ENCODE measurements at regions not wholly inside any gene's neighbourhood (a gene's known extent, or its start where the extent isn't known, plus 50 kb on each side); places are given as distances from the start of the nearest gene placed in this dataset.

GRCh38 chr16:85188822-85189672, 76.8 kb upstream of the CIBAR2 start:
- no peak for DNase-seq (ENCODE audit: low read depth)

DNA sequence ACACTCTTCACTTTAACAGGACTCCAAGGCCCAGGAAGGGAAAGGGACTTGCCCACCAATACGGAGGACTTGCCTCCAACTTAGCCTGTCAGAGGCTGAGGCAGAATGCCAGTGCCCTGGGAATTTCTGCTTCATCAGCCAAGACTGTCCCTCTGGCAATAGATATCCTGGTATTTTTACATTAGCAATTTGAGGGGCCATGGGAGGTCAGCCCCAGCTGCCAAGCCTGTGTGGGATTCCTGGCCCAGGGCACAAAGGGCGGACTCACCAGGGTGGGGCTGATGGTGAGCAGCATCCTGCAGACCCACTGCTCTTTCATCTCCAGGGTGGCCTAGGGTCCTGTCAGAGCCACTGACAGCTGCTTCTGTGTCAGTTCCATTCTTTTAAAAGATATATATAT, 78.3 kb upstream of the CIBAR2 start:
- no peak for DNase-seq (ENCODE audit: low read depth)

- DNase-seq (ENCODE audit: low read depth): no peak
Observed at GRCh38 chr16:85191341-85191965, 79.2 kb upstream of the CIBAR2 start.

DNA sequence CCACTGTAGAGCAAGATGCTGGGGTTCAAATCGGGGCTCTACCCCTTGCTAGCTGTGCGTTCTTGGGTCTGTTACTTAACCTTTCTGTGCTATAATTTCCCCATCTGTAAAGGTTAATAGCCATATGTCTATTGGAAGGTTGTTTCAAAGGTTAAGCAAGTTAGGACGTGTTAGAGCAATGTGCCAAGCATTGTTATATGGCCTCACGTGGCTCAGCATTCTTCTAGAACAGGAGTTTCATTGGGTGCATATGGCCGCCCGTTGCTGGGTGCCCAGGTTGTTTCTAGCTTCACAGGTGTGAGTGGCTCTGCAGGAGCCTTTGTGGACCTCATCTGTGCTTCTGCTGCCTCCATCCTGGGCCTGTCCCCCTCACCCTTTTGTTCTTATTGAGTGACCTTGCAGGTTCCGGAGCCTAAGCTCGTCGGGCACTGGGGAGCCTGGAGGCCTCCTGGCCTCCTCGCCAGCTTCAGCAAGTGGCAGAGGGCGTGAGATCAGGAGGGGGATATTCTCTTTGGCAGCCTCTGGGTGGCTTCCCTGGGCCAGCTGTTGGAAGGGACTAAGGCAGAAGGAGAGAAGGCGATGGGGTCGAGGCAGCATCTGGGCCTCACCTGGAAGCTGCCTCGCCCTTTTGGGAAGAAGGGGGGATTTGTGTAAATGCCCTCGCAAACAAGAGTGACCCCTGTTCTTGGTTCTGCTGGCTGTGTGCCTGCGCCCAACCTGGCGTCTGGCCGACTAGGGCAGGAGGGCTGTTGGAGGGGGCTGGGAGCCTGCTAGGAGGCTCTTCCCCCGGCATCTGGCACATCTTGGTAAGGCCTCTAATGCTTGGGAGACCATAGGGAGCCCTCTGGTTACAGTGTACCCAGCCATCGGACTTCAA, 80.2 kb upstream of the CIBAR2 start:
- no peak for DNase-seq (ENCODE audit: low read depth)

GRCh38 chr16:85193115-85193493, 80.8 kb upstream of the CIBAR2 start:
- DNase-seq (ENCODE audit: low read depth): no peak

GRCh38 chr16:85193876-85194275, 81.6 kb upstream of the CIBAR2 start:
- DNase-seq (ENCODE audit: low read depth): no peak

DNA sequence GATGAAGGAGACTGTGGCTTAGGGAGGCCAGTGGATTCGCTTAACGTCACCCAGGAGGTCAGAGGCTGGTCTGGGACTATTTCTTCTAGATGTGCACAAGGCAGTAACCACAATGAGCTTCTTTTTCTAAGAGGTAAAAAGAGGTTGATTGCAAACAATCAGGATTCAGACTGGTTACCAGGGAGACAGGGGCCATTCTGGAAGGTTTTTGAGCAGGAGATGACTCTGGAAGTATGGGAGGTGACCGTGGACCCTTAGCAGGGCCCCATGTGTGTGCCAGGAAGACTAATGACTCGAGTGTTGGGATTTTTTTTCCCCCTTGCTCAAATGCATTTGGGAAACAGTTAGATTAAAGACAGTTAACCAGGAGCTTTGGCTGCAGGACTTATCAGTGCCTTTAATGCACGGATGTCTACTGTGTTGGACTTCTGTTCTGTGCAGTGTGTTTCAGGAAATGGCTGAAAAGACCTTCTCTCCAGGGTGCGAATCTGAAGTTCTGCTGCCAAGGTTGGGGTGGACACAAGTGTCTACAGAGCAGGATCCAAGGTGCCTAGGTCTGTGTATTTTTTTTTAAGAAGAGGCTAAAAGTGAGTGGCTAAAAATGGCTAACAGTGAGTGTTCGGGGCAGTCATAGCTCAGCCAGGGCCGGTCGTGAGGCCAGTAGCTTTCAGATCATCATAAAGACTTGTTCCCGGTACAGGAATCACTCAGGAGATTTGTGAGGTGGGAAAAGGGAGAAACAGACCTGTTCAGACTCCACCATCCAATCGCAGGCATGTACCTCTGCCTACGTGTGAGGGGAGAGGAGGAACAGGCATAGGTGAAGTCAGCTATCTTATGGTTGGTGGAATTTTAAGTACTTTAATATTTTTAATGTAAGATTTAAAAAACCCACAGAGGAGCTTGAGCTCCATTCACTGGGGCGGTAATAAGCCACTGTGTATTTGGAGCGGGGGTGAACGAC, 82.3 kb upstream of the CIBAR2 start:
- DNase-seq (ENCODE audit: low read depth): no peak

GRCh38 chr16:85195271-85195647, 83.0 kb upstream of the CIBAR2 start:
- DNase-seq (ENCODE audit: low read depth): no peak

DNA sequence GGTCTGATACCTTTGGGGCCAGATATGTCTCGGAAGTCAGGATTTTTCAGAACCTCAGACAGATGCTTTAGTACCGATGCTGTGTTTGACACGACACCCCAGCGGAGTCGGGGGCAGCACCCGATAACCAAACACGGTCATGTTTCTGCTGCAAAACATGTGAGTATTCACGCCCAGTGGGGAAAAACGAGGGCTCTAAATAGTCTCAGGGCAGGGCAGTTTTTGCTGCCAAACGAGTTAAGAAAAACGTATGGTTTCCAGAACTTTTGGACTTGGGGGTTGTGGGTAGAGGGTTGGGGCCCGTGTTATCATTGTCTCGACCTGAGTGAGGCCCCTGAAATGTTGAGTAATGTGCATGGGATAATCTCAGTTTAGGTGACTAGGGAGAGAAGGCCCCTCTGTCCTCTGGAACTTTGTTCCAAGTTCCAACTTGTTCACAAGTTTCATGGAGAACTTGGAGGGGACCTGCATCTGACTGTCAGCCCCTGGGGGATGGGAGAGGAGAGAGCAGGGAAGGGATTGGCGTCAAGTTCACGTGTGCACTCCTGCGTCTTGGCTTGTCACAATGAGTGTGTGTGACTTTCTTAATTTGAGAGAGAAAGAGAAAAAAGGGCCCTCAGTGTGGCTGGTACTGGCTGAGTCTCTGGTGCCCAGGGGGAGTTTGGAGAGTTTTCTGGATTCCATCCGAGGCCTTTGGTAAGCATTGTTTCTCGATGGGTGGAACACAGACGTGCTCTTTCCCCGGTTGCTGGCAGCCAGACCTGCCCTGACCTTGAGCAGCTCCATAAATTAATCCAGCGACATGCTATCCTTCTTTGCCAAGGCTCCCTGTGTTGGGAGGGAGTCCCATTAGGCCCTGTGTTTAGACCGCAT, 83.9 kb upstream of the CIBAR2 start:
- DNase-seq (ENCODE audit: low read depth): no peak

DNA sequence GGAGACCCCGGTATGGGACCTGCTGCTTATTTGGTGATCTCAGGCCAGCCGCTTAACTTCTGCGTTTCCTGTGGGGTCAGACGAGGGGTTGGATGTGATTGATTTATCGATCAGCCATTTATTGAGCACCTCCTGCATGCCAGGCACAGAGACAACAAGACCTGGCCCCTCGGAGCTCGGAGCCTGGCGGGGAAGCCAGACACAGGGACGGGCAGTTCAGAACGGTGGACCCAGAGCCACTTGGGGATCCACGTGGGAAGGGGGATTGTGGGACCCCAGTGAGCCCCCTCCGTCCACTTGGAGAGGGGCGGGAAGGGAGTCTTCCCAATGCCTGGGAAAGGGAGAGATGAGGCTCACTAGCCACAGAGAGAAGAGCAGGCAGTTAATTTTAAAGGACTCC, 84.7 kb upstream of the CIBAR2 start:
- DNase-seq (ENCODE audit: low read depth): no peak

DNA sequence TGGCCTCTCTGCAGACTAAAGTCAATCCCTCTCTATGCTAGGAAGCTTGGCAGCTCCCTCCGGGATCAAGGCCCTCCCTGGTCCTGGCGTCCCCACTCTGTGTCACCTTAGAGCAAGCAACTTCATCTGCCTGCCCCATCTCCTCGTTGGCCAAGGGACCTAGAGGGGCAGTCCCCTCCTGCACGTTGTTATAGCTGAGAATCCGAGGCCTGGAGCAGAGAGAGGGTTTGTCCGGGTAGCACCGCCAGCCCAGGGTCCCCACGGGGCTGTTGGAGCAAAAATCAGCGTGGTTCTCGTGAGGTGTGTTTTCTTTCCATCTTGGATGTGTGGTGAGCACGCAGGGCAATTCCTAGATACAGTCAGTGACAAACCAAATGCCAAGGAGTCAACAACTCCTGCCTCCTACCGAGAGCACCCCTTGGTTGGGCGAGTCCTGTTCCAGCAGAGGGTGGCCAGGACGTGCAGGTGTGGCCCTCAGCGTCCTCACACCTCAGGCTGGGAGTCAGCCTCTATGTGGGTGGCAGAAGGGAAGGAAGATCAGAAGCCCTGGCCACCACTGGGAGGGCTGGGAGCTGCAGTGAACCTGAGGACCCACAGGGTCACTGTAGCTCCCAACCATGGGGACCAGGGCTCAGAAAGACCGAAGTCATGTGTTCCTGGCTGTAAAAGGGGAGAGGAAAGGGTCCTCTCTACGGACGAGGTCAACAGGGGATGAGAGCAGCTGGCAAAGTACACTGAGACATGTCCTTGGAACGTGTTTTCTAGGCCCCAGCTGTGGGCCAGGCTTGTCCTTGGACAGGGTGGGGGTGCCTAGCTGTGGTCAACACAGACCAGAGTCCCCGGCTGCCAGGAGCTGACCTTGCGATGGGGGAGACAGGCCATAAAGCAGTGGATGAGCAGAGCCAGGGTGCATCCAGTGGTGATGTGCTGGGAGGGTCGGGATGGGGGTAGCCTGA, 85.6 kb upstream of the CIBAR2 start:
- DNase-seq (ENCODE audit: low read depth): no peak

- no peak for DNase-seq (ENCODE audit: low read depth)
Observed at GRCh38 chr16:85199069-85199725, 86.9 kb upstream of the CIBAR2 start.

- no peak for DNase-seq (ENCODE audit: low read depth)
Observed at GRCh38 chr16:85199880-85200279, 87.6 kb upstream of the CIBAR2 start.

DNA sequence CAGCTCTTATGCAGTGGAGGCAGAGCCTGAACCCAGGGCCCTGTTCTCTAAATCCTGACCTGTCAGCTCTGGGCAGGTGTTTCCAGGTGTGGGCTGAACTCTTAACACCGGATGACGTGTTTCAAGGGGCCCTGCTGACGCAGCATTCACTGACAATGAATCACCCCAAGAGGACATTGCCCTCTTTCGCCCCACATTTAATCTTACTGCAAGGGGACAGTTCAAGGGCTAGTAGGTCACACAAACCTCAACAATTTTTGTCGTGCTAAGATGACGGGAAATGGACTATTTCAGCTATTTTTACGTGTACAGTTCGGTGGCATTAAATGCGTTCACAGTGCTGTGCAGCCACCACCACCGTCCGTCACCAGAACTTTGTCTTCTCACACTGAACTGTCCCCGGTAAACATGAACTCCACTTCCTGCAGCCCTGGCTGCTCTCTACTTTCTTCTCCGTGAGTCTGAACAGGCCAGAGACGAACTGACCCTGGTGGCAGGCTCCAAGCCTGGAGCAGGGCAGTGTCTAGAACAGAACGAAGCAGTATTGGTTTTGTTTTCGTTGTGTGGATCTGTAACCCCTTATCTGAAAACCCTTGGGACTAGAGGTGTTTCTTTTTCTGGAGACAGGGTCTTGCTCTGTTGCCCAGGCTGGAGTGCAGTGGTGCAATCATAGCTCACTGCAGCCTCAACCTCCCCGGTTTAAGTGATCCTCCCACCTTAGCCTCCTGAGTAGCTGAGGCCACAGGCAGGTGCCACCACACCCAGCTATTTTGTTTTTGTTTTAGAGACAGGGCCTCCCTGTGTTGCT, 88.4 kb upstream of the CIBAR2 start:
- DNase-seq (ENCODE audit: low read depth): no peak

- DNase-seq (ENCODE audit: low read depth): no peak
Observed at GRCh38 chr16:85201574-85201973, 89.3 kb upstream of the CIBAR2 start.

DNA sequence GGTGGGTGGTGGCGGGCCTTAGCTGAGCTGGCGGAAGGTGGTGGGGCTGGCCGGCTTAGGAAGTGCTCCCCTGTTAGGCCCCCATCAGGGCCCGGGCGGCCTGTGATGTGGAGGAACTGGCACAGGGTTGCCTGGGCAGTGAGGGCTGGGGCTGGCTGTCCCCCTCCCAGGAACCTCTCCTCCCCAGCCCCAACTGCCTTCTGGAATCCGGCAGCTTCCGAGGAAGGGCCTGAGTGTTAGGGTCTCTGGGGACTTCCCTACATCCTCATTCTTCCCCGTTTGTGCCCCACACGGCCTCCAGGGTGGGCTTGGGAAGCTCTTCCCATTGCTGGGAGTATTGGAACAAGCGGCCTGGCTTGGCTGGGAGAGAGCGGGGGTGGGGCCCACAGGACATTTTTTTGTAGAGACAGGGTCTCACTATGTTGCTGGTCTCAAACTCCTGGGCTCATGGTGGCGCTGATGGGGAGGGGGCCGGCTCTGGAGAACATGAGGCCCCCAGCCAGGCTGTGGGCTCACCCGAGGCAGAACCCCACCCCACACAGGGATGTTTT, 89.9 kb upstream of the CIBAR2 start:
- no peak for DNase-seq (ENCODE audit: low read depth)

DNA sequence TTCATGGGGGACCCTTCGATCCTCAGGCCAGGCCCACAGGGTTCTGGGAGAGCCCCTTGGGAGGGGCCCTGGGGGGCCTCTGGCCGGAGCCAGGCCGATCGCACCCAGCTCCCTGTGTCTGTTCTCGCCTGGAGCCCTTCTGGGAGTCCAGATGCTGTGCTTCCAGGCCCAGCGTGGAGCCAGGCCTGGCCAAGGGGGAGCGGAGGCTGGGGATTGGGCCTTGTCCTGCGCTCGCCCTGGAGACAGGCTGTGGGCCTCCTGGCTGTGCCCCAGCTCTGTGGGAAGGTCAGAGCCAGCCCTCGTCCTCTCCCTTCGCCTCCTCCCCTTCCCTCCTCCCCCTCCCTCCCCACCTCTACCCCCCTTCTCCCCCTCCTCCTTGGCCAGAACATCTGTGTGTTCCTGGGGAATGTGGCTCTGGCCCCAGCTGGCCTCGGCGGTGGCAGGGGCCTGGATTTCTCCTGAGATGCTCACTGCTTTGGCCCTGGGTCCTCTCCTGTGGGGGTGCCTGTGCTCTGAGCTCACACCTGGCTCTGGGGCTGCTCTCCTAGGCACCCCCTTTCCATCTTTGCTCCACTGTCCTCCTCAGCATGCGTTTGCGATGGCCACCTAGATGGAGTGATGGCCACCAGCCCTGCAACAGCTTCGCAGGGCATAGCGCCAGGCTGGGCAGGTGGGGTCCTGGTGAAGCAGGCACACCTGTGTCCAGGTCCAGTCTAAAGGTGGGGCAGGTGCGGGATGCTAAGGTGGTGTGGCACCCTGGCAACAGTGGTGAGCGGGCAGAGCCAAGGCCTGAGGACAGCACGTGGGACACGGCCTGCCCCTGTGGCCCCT, 90.6 kb upstream of the CIBAR2 start:
- no peak for DNase-seq (ENCODE audit: low read depth)
